Activated CD4-positive, alpha-beta T cell treated with anti-CD3 and anti-CD28 coated beads, Interleukin-10, Interleukin-2, amounts not matched to agents 100 ng/mL and 50 ng/mL, durations not matched to agents 16 hours and 8 hours (primary cell): ENCODE measurements at regions not wholly inside any gene's neighbourhood (a gene's known extent, or its start where the extent isn't known, plus 50 kb on each side); places are given as distances from the start of the nearest gene placed in this dataset.
"Not testable (repeated sequence)": the region's sequence is repeated elsewhere in the genome, so short reads cannot be mapped to it uniquely, and the experiment has no call there.

ENCODE experiments used
- DNase-seq: peaks from one replicate; pipeline ENCODE4 v3.0.0-alpha.2; 2020

GRCh38 chr6:8361259-8361658 is 74.1 kb downstream of the SLC35B3 start:
- no peak for DNase-seq

DNA sequence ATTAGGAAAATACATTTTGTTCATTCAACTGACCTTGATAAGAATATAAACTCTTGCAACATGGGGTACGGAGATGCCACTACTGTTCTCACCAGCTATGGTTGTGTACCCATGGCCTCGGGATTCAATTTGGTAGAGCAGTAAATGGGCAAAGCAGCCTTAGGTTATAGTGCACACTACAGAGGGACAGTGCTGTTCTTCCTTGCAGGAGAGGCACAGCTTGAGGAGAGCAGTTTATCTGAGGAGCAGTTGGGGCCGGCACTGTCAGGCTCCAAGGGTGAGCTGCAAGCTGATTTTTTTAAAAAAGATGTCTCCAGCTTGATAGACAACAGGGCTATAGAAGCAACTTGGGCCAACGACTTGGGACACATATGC is 82.4 kb downstream of the SLC35B3 start:
- no peak for DNase-seq

GRCh38 chr6:8352335-8352965 is 82.9 kb downstream of the SLC35B3 start:
- DNase-seq = no peak

DNA sequence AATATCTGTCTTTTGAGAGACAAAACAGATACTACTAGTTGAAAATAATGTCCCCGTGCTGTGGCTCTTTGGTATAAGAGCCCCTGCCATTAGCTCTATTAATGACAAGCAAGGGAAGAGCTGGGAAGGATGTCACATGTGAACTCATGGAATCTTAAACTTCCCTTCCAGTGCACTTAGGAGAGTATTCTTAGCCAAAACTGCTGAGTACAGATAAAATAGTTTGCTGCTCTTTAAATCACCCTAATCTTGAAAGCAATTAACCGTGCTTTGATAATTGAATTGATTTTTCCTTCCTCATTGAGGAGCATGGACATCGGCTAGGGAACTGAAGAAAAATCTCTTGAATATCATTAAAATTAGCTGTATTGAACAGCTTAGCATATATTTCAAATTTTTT is 91.7 kb downstream of the SLC35B3 start:
- no peak for DNase-seq

GRCh38 chr6:8342241-8342819 is 93.0 kb downstream of the SLC35B3 start:
- DNase-seq = no peak

- no peak for DNase-seq
These were observed 98.2 kb downstream of the SLC35B3 start for GRCh38 chr6:8337147-8337546.

DNA sequence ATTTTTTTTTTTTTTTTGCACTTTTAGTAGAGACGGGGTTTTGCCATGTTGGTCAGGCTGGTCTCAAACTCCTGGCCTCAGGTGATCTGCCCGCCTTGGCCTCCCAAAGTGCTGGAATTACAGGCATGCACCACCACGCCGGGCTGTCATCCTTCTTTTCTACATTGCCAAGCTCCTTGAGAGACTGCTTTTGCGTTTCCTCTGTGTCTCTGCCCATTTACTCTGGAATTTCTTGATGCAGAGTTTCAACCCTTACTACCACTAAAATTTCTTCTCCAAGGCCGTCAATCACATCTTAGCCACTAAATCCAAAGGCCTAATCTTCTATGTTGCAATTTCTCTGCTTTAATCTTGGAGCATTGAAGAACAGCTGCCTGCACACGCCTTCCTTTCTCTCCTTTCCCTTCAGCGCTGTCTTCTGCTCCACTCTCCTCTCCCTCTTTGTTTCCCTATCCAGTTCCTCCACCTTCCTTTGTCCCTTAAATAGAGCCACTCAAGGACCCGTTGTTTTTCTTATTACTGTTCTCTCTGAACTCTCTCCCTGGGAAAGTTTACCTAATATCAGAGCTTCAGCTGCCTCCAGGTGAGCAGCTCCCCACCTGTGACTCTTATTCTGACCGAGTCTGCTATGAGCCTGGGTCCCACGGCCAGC is 98.8 kb downstream of the SLC35B3 start:
- no peak for DNase-seq

DNA sequence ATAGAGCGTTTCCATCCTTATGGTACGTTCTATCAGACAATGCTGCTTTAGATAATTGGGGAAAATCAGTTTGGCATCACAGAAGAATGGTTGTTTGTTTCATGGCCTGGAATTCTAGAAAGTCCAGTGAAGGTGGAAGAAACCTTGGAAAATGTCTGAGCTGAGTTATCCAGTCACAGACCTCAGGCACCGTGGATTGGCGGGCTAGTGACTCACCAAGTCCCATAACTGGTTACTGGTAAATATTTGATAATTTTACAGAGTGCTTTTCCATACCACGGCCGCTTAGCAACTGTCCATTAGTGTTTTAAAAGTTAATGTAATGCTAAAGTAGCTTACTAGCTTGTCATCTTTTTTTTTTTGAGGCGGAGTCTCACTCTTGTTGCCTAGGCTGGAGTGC is 99.4 kb downstream of the SLC35B3 start:
- no peak for DNase-seq

GRCh38 chr6:8335381-8335780 is 100.0 kb downstream of the SLC35B3 start:
- DNase-seq = no peak

GRCh38 chr6:8334113-8334512 is 101.2 kb downstream of the SLC35B3 start:
- no peak for DNase-seq

DNA sequence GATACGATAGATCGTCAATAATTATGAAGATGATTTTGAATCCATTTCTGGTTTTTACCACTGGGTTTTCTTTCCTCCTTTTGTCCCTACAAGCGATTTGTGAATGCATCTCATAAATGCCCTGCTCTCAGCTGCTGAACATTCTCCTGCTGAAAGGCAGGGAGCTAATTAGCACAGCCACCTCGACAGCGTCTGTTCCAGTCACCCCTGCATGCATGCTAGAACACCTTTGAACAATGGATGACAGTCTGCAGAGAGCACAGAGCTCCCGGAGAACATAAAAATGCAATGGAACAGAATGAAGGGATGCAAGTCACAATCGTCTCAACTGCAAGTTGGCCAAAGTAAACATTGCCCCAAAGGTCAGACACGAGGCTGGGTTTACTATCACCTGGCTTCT is 105.8 kb downstream of the SLC35B3 start:
- no peak for DNase-seq

DNA sequence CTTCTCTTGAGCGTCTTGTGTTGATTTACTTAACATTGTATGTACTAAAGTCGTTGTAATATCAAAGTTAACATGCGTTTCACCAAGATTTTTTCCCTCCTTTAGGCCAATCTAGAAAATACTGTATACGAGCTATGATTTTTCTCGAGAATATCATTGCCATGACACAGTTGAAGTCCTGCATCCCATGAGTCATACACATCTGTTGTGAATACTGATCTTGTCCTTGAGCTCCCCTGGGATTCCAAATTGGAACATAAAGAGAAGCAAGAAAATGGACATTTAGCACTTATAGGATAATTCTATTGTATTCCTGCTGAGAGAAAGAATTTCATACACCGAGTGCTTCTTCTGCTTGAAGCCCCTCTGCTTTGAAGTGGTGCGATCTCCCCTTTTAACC is 109.6 kb downstream of the SLC35B3 start:
- DNase-seq = no peak

GRCh38 chr6:8322659-8323058 is 112.7 kb downstream of the SLC35B3 start:
- DNase-seq = no peak

- DNase-seq = no peak
These were observed 113.5 kb downstream of the SLC35B3 start for GRCh38 chr6:8321671-8322404.

DNA sequence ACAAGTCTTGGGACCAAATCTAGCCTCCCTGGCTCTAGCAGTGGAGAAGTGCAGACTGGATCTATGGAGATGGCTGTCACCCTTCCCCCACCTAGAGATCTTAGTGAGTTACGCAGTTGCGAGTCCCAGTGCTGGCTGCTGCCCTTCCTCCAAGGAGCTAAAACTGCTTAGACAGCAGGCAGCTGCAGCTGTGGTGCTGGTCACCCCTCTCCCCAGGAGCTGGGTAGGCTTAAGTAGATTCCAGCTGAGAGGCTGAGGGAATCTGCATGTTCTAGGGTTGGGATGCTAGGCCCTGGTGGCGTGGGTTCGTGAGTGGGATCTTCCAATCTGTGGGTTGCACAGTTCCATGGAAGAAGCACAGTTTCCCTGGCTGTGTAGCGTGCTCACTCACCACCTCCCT is 120.2 kb downstream of the SLC35B3 start:
- DNase-seq = no peak

- DNase-seq = no peak
These were observed 133.8 kb downstream of the SLC35B3 start for GRCh38 chr6:8301502-8301901.

- DNase-seq = no peak
These were observed 136.3 kb downstream of the SLC35B3 start for GRCh38 chr6:8299034-8299433.

- DNase-seq = not testable (repeated sequence)
These were observed 152.4 kb downstream of the SLC35B3 start for GRCh38 chr6:8282946-8283345.

DNA sequence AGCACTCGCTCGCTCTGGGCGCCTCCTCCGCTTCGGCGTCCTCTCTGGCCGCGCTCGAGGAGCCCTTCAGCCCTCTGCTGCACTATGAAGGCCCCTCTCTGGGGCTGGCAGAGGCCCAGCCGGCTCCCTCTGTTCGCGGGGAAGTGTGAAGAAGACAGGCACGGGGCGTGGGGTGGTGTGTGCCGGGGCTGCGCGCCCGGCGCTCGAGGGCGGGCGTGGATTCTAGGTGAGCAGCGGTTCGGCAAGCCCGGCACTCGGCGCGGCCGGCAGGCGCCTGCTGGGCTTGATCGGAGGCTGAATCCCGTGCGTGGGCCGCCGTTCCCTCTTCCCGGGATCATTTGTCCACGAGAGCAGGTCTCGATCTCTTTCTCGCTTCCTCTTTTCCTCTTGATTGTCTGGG is 153.0 kb downstream of the SLC35B3 start:
- DNase-seq = no peak

GRCh38 chr6:8279041-8279805 is 156.1 kb downstream of the SLC35B3 start:
- no peak for DNase-seq

- DNase-seq = no peak
These were observed 156.8 kb downstream of the SLC35B3 start for GRCh38 chr6:8278562-8278961.

DNA sequence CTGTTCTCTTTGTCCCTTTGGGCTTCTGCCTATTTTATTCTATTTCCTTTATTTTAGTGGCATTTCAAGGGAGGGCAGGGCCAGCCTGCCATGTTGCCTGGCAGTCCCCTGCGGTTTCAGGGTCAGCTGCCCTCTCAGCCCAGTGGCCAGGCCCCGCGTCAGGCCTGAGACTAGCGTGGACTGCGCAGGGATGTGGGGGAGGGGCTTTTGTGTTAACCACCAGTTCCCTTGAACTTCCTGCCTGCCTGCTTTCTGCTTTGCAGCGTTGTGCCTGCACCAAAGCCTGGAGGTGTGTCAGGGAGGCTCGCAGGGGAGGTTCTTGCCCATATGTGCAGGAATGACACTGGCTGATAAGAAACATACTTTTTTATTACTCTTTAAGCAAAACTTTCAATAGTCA is 157.6 kb downstream of the SLC35B3 start:
- no peak for DNase-seq

GRCh38 chr6:8276148-8276547 is 159.2 kb downstream of the SLC35B3 start:
- no peak for DNase-seq
